ENCODE measurements at regions not wholly inside any gene's neighbourhood (a gene's known extent, or its start where the extent isn't known, plus 50 kb on each side); places are given as distances from the start of the nearest gene placed in this dataset.

DNA sequence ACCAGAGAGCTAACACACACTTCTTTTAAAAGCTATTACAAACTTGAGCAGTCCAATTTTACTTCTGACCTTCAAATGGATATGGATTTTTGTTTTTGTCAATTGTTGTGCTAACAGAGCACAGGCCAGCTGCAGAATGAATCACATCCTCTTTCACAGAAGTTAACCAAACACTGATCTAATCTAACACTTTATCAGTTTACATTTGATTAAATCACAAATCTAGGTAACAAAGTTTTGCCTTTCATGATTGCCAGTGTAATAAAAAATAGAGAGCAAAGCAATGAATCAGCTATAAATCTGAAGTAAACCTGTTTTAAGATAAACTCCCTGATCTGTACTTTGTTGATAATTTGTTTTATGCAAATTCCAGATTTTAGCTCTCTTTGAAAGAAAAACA, 273.1 kb upstream of the RGS6 start:
- Histone ChIP-seq H3K4me1 (ENCODE audit: insufficient read depth, low read length) (no peaks in the 10 kb centered on the region), H3K27ac (ENCODE audit: low read depth in 1 of 2, low read length in 2 of 2) (no peak overlapping the region), H3K4me3 (ENCODE audit: low read length) (no peak overlapping the region), H3K36me3 (ENCODE audit: insufficient read depth, low read length) (peaks cover 14% of the 10 kb centered on the region), H3K9me3 (ENCODE audit: control insufficient read depth in 1 of 2, insufficient read depth in 1 of 2, low read length in 2 of 2) (no peaks in the 10 kb centered on the region), H3K27me3 (ENCODE audit: control insufficient read depth in 1 of 2, insufficient read depth in 2 of 2, low read length in 2 of 2) (no peaks in the 10 kb centered on the region)
- no peak for DNase-seq
- intact Hi-C loops (cut with DNase I, micrococcal nuclease), result no loop called here
- H3K4me1 Mint-ChIP-seq (ENCODE audit: low read depth), result peaks cover 7% of the 10 kb centered on the region
- TF ChIP-seq, protein P1, sequence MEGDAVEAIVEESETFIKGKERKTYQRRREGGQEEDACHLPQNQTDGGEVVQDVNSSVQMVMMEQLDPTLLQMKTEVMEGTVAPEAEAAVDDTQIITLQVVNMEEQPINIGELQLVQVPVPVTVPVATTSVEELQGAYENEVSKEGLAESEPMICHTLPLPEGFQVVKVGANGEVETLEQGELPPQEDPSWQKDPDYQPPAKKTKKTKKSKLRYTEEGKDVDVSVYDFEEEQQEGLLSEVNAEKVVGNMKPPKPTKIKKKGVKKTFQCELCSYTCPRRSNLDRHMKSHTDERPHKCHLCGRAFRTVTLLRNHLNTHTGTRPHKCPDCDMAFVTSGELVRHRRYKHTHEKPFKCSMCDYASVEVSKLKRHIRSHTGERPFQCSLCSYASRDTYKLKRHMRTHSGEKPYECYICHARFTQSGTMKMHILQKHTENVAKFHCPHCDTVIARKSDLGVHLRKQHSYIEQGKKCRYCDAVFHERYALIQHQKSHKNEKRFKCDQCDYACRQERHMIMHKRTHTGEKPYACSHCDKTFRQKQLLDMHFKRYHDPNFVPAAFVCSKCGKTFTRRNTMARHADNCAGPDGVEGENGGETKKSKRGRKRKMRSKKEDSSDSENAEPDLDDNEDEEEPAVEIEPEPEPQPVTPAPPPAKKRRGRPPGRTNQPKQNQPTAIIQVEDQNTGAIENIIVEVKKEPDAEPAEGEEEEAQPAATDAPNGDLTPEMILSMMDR (IDR thresholded peaks at IDR 0.05), result no peak
- ChIA-PET CTCF (no interaction called here), POLR2A (no interaction called here)
- ATAC-seq (ENCODE audit: poor library complexity), result no peak
- no peaks in the 10 kb centered on the region for H3K27me3 Mint-ChIP-seq
- no peak overlapping the region for H3K27ac Mint-ChIP-seq
- no peaks in the 10 kb centered on the region for H3K9me3 Mint-ChIP-seq
- peaks cover 70% of the 10 kb centered on the region for H3K36me3 Mint-ChIP-seq (ENCODE audit: low read depth)
- H3K4me3 Mint-ChIP-seq, result no peak overlapping the region

DNA sequence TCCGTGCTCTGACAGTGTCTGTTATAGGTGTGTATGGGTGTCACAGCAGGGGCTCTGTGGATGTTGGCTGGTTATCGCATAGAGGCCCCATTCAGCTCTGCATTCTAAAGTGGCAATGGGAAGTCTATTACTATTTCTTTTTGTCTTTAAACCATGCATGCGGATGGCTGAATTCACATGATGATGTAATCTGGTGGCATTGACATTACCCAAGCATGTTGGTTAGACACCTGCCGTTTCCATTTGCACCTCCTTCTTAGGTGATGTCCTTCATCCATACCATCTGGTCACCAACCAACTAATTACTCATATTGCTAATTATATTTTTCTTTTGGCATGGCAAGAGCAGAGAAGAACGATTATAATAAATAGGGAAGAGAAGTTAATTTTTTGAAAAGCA, 270.8 kb upstream of the RGS6 start:
- H3K27ac Mint-ChIP-seq, result no peak overlapping the region
- no peak overlapping the region for H3K4me3 ChIP-seq (ENCODE audit: low read length)
- H3K36me3 ChIP-seq (ENCODE audit: insufficient read depth, low read length), result peaks cover 14% of the 10 kb centered on the region
- H3K4me1 ChIP-seq (ENCODE audit: insufficient read depth, low read length), result no peaks in the 10 kb centered on the region
- peaks cover 67% of the 10 kb centered on the region for H3K36me3 Mint-ChIP-seq (ENCODE audit: low read depth)
- intact Hi-C loops (cut with DNase I, micrococcal nuclease), result no loop called here
- H3K27me3 ChIP-seq (ENCODE audit: control insufficient read depth in 1 of 2, insufficient read depth in 2 of 2, low read length in 2 of 2), result no peaks in the 10 kb centered on the region
- no peaks in the 10 kb centered on the region for H3K9me3 Mint-ChIP-seq
- no peak overlapping the region for H3K4me3 Mint-ChIP-seq
- ChIA-PET POLR2A (no interaction called here), CTCF (no interaction called here)
- H3K27ac ChIP-seq (ENCODE audit: low read depth in 1 of 2, low read length in 2 of 2), result no peak overlapping the region
- DNase-seq, result no peak
- H3K27me3 Mint-ChIP-seq, result no peaks in the 10 kb centered on the region
- H3K4me1 Mint-ChIP-seq (ENCODE audit: low read depth), result peaks cover 7% of the 10 kb centered on the region
- ATAC-seq (ENCODE audit: poor library complexity), result no peak
- TF ChIP-seq, protein P1 (IDR thresholded peaks at IDR 0.05), result no peak
- no peaks in the 10 kb centered on the region for H3K9me3 ChIP-seq (ENCODE audit: control insufficient read depth in 1 of 2, insufficient read depth in 1 of 2, low read length in 2 of 2)

DNA sequence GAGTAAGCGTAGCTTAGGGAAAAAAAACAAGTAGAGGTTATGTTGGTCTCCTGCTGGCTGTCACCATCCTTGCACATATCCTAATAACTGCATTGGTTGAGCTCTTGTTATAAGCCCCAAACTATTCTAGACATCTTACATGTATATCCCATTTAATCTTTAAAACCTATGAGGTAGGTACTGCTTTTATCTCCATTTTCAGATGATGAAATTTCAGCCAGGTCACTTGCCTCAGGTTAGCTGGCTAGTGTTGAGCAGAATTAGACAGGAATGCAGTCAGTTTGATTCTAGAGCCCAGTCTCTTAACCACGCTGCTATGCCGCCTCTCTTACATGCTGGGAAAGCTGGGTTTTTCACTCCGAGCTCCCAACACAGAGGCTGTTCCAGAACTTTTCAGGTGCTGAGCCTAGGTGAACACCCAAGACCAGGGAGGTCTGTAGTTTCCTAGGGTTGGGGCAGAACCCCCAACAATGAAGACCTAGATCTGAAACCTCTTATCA, 269.9 kb upstream of the RGS6 start:
- CTCF ChIA-PET, result no interaction called here
- TF ChIP-seq, protein P1 (IDR thresholded peaks at IDR 0.05), result no peak
- Histone ChIP-seq H3K9me3 (ENCODE audit: control insufficient read depth in 1 of 2, insufficient read depth in 1 of 2, low read length in 2 of 2) (no peaks in the 10 kb centered on the region), H3K36me3 (ENCODE audit: insufficient read depth, low read length) (peaks cover 14% of the 10 kb centered on the region), H3K4me3 (ENCODE audit: low read length) (no peak overlapping the region), H3K27ac (ENCODE audit: low read depth in 1 of 2, low read length in 2 of 2) (no peak overlapping the region), H3K4me1 (ENCODE audit: insufficient read depth, low read length) (no peaks in the 10 kb centered on the region), H3K27me3 (ENCODE audit: control insufficient read depth in 1 of 2, insufficient read depth in 2 of 2, low read length in 2 of 2) (no peaks in the 10 kb centered on the region)
- Mint-ChIP-seq H3K27ac (no peak overlapping the region), H3K27me3 (no peaks in the 10 kb centered on the region), H3K9me3 (no peaks in the 10 kb centered on the region), H3K4me1 (ENCODE audit: low read depth) (peaks cover 7% of the 10 kb centered on the region), H3K4me3 (no peak overlapping the region), H3K36me3 (ENCODE audit: low read depth) (peaks cover 73% of the 10 kb centered on the region)
- POLR2A ChIA-PET, result no interaction called here
- intact Hi-C loops (cut with DNase I, micrococcal nuclease), result no loop called here
- DNase-seq, result no peak
- ATAC-seq (ENCODE audit: poor library complexity), result no peak
